Adrenal gland (tissue), 9 donors: ENCODE measurements at regions not wholly inside any gene's neighbourhood (a gene's known extent, or its start where the extent isn't known, plus 50 kb on each side); places are given as distances from the start of the nearest gene placed in this dataset.

ENCODE experiments used
- DNase-seq, 7 donors: peaks; one replicate each; pipeline ENCODE4 v3.0.0-alpha.2; 2019 to 2020
- H3K27ac ChIP-seq, 5 donors: fragments of 200-600 bp; sonication (generic) in 4 of 5; 1 replicate in 3 of 5; 2 replicates in 2 of 5; pipeline versions ENCODE4 v1.5.1 to v1.8.0; 2016 to 2020; ENCODE audit warnings: mild to moderate bottlenecking in 1 of 5
- H3K27me3 ChIP-seq: fragments of 200-600 bp; 2 replicates; pipeline ENCODE4 v1.8.0; 2021
- H3K36me3 ChIP-seq, 2 donors: fragments of 200-600 bp; replicated peaks in 1 of 2; 1 replicate in 1 of 2; 2 replicates in 1 of 2; pipeline versions ENCODE4 v1.5.1 to v1.8.0; 2018 to 2022
- H3K4me1 ChIP-seq, 2 donors: fragments of 200-600 bp; replicated peaks in 1 of 2; 1 replicate in 1 of 2; 2 replicates in 1 of 2; pipeline versions ENCODE4 v1.5.1 to v1.8.0; 2018 to 2021
- H3K4me3 ChIP-seq, 4 donors: fragments of 200-600 bp; sonication (generic) in 3 of 4; one replicate each; pipeline ENCODE4 v1.5.1; 2016 to 2018
- H3K9me3 ChIP-seq, 3 donors: fragments of 200-600 bp; sonication (generic) in 1 of 3; replicated peaks in 1 of 3; 1 replicate in 2 of 3; 2 replicates in 1 of 3; pipeline versions ENCODE4 v1.5.1 to v1.8.0; 2016 to 2021
- CTCF ChIP-seq, 6 experiments: fragments of 450-650 bp in 4 of 6; fragments of 200-600 bp in 2 of 6; sonication (generic) in 1 of 6; IDR thresholded peaks; 1 replicate in 5 of 6; 2 replicates in 1 of 6; pipeline versions ENCODE4 v1.5.1 to v1.8.0; 2016 to 2021; ENCODE audit warnings: antibody characterized with exemption in 6 of 6, mild to moderate bottlenecking in 2 of 6, moderate library complexity in 1 of 6
- POLR2A ChIP-seq, 2 donors: fragments of 450-650 bp; IDR thresholded peaks; one replicate each; pipeline ENCODE4 v1.6.1; 2017; ENCODE audit warnings: antibody characterized with exemption in 2 of 2, mild to moderate bottlenecking in 2 of 2, moderate library complexity in 1 of 2
- WGBS, 4 donors: extraction: QIAGEN DNeasy Blood & Tissue Kit in 2 of 4; methylation state at CpG; one replicate each; pipeline versions ENCODE4 v1.1.5 to v1.1.7; 2013 to 2017; 5-methylcytosine and 5-hydroxymethylcytosine counted together
- intact Hi-C, 2 donors: fragments of 100-400 bp; cut with DNase I; formaldehyde crosslinking; loops; one replicate each; pipeline versions ENCODE4 v1.14.1 to v1.15.0; 2022 to 2023
- donor health status: healthy with polysubstance abuse.
- donor health status: Bipolar disorder and iron deficiency.
- donor health status: DM: yes; HTN: yes; CAD: no.
- donor health status: DM: no; HTN: no; CAD: no.
- donor health status: DM: no; HTN: no; CAD: no.

- intact Hi-C loops = no loop called here
- WGBS, 4 donors = 46 to 65% (median 53%) methylated on average over 4 of the region's 4 CpGs
- peak overlapping the region in 1 of 4 donors; percentile 31 for H3K4me3 ChIP-seq
- no peaks in the 10 kb centered on the region for H3K36me3 ChIP-seq
- no peak overlapping the region for H3K27ac ChIP-seq
- no peak for DNase-seq
- no peak for TF ChIP-seq CTCF (IDR thresholded peaks at IDR 0.05)
- TF ChIP-seq POLR2A (IDR thresholded peaks at IDR 0.05) = no peak
- H3K4me1 ChIP-seq = no peaks in the 10 kb centered on the region
- no peaks in the 10 kb centered on the region for H3K27me3 ChIP-seq
- no peaks in the 10 kb centered on the region for H3K9me3 ChIP-seq
Measured at GRCh38 chr11:96567176-96567575, 177.4 kb downstream of the JRKL start.

GRCh38 chr11:96567667-96568066, 177.9 kb downstream of the JRKL start:
- Histone ChIP-seq H3K27ac (no peak overlapping the region), H3K4me3 (peak overlapping the region in 1 of 4 donors; percentile 31), H3K4me1 (no peaks in the 10 kb centered on the region), H3K9me3 (no peaks in the 10 kb centered on the region), H3K36me3 (no peaks in the 10 kb centered on the region), H3K27me3 (no peaks in the 10 kb centered on the region)
- 29 to 47% (median 34%) methylated on average over 3 of the region's 3 CpGs for WGBS, 4 donors
- TF ChIP-seq POLR2A (IDR thresholded peaks at IDR 0.05) (no peak), CTCF (IDR thresholded peaks at IDR 0.05) (no peak)
- intact Hi-C loops = no loop called here
- no peak for DNase-seq

GRCh38 chr11:96576383-96576782, 186.6 kb downstream of the JRKL start:
- WGBS, 4 donors = 62 to 94% (median 73%) methylated on average over 2 of the region's 2 CpGs
- TF ChIP-seq CTCF (IDR thresholded peaks at IDR 0.05) (no peak), POLR2A (IDR thresholded peaks at IDR 0.05) (no peak)

GRCh38 chr11:96578379-96578778, 188.6 kb downstream of the JRKL start:
- H3K36me3 ChIP-seq = no peaks in the 10 kb centered on the region
- intact Hi-C loops = no loop called here
- DNase-seq = no peak
- H3K4me1 ChIP-seq = no peaks in the 10 kb centered on the region
- TF ChIP-seq POLR2A (IDR thresholded peaks at IDR 0.05) (no peak), CTCF (IDR thresholded peaks at IDR 0.05) (no peak)
- 89 to 100% (median 98%) methylated on average over 1 of the region's 1 CpG for WGBS, 4 donors
- no peak overlapping the region for H3K27ac ChIP-seq
- no peaks in the 10 kb centered on the region for H3K27me3 ChIP-seq
- H3K4me3 ChIP-seq = no peak overlapping the region
- no peaks in the 10 kb centered on the region for H3K9me3 ChIP-seq

More at GRCh38 chr11:96576383-96576782, 186.6 kb downstream of the JRKL start:
- Histone ChIP-seq H3K27me3 (no peaks in the 10 kb centered on the region), H3K4me3 (no peak overlapping the region), H3K36me3 (no peaks in the 10 kb centered on the region), H3K9me3 (no peaks in the 10 kb centered on the region), H3K27ac (no peak overlapping the region), H3K4me1 (no peaks in the 10 kb centered on the region)
- DNase-seq = no peak
- intact Hi-C loops = no loop called here
